H1 (cell line): ENCODE measurements at regions not wholly inside any gene's neighbourhood (a gene's known extent, or its start where the extent isn't known, plus 50 kb on each side); places are given as distances from the start of the nearest gene placed in this dataset.

Experiments
- BCL11A ChIP-seq, 2 experiments: IDR thresholded peaks; one replicate each; pipeline ENCODE4 v1.6.1; 2011; ENCODE audit warnings: low read depth in 2 of 2, low read length in 2 of 2, mild to moderate bottlenecking in 2 of 2
- BRCA1 ChIP-seq: IDR thresholded peaks from 2 replicates; pipeline ENCODE4 v1.6.1; 2012; ENCODE audit warnings: low read depth, low read length, improper control_type of control experiment
- GABPA ChIP-seq: IDR thresholded peaks from 2 replicates; pipeline ENCODE4 v1.6.1; 2011; ENCODE audit warnings: mild to moderate bottlenecking, low read length, moderate library complexity, borderline replicate concordance; ENCODE audit not compliant: insufficient read depth
- NRF1 ChIP-seq: IDR thresholded peaks from 2 replicates; pipeline ENCODE4 v1.6.1; 2011; ENCODE audit warnings: mild to moderate bottlenecking, low read depth, low read length, improper control_type of control experiment
- POLR2AphosphoS5 ChIP-seq: IDR thresholded peaks from 2 replicates; pipeline ENCODE4 v1.6.1; 2011; ENCODE audit warnings: low read depth, low read length
- RFX5 ChIP-seq: IDR thresholded peaks from 2 replicates; pipeline ENCODE4 v1.6.1; 2011; ENCODE audit warnings: low read depth, low read length, improper control_type of control experiment, borderline replicate concordance
- TF ChIP-seq, protein P1 (sequence below), 3 experiments: IDR thresholded peaks; 1 replicate in 2 of 3; 2 replicates in 1 of 3; pipeline versions ENCODE4 v1.5.1 to v1.6.1; 2011; ENCODE audit warnings: low read length in 3 of 3, mild to moderate bottlenecking in 3 of 3, inconsistent platforms in 2 of 3, low read depth in 1 of 3, moderate library complexity in 1 of 3; ENCODE audit not compliant: insufficient read depth in 1 of 3; ENCODE audit errors: control extremely low read depth in 1 of 3

GRCh38 chr2:157182834-157183396 is 74.6 kb upstream of the GALNT5 start:
- TF ChIP-seq POLR2AphosphoS5 (no peak), GABPA (no peak), BRCA1 (no peak), NRF1 (no peak), BCL11A (IDR thresholded peaks at IDR 0.05; ENCODE audit: low read depth in 2 of 2, low read length in 2 of 2) (no peak), RFX5 (no peak)
- TF ChIP-seq, protein P1, sequence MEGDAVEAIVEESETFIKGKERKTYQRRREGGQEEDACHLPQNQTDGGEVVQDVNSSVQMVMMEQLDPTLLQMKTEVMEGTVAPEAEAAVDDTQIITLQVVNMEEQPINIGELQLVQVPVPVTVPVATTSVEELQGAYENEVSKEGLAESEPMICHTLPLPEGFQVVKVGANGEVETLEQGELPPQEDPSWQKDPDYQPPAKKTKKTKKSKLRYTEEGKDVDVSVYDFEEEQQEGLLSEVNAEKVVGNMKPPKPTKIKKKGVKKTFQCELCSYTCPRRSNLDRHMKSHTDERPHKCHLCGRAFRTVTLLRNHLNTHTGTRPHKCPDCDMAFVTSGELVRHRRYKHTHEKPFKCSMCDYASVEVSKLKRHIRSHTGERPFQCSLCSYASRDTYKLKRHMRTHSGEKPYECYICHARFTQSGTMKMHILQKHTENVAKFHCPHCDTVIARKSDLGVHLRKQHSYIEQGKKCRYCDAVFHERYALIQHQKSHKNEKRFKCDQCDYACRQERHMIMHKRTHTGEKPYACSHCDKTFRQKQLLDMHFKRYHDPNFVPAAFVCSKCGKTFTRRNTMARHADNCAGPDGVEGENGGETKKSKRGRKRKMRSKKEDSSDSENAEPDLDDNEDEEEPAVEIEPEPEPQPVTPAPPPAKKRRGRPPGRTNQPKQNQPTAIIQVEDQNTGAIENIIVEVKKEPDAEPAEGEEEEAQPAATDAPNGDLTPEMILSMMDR (IDR thresholded peaks at IDR 0.05; ENCODE audit: control extremely low read depth in 1 of 3, insufficient read depth in 1 of 3, low read depth in 1 of 3, low read length in 3 of 3): no peak
